ENCODE measurements at regions not wholly inside any gene's neighbourhood (a gene's known extent, or its start where the extent isn't known, plus 50 kb on each side); places are given as distances from the start of the nearest gene placed in this dataset.

DNA sequence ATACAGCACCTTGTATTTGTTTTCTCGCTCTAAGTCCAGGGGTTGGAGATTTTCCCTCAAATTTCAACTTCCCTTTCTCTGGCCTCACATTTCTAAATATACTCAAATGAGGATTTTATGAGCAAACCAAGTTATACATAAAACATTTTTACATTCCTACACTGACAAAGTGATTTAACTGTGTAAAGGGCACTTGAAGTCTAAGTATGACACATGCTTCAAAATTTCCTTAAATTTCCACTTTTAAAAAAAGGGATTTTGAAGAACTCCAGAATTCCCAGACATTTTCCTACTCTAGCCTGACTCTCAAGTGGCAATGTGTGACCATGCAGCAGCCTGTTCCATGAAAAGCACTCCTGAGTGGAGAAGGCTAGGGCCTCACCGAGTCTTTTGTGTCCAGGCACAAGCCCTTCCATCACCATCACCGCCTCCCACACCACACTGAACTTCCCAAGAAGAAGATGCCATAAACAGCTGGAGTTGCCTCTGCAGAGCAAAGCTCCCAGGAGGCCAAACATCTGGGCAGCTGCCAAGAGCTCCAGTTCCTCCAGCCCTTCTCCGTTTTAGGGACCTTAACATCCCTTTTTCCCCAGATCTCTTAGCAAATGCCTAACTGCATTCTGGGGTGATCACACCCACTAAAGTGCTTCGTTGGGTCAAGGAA, 68.9 kb downstream of the NCR2 start:
- H3K4me1 ChIP-seq: no peaks in the 10 kb centered on the region
- no peak overlapping the region for H3K4me3 ChIP-seq
- TF ChIP-seq POLR2AphosphoS5 (IDR thresholded peaks at IDR 0.05) (no peak), POLR2A (IDR thresholded peaks at IDR 0.05) (no peak)
- TF ChIP-seq, protein P1, sequence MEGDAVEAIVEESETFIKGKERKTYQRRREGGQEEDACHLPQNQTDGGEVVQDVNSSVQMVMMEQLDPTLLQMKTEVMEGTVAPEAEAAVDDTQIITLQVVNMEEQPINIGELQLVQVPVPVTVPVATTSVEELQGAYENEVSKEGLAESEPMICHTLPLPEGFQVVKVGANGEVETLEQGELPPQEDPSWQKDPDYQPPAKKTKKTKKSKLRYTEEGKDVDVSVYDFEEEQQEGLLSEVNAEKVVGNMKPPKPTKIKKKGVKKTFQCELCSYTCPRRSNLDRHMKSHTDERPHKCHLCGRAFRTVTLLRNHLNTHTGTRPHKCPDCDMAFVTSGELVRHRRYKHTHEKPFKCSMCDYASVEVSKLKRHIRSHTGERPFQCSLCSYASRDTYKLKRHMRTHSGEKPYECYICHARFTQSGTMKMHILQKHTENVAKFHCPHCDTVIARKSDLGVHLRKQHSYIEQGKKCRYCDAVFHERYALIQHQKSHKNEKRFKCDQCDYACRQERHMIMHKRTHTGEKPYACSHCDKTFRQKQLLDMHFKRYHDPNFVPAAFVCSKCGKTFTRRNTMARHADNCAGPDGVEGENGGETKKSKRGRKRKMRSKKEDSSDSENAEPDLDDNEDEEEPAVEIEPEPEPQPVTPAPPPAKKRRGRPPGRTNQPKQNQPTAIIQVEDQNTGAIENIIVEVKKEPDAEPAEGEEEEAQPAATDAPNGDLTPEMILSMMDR (IDR thresholded peaks at IDR 0.05): no peak
- no peaks in the 10 kb centered on the region for H3K36me3 ChIP-seq
- H3K27me3 ChIP-seq: no peaks in the 10 kb centered on the region
- no peaks in the 10 kb centered on the region for H3K9me3 ChIP-seq
- DNase-seq (ENCODE audit: low spot score in 2 of 2): no peak
- intact Hi-C loops (cut with DNase I; ENCODE audit: low total_unique reads): no loop called here
- H3K27ac ChIP-seq: no peak overlapping the region

GRCh38 chr6:41405941-41406727, 70.7 kb downstream of the NCR2 start:
- TF ChIP-seq, protein P1 (IDR thresholded peaks at IDR 0.05): no peak
- TF ChIP-seq POLR2AphosphoS5 (IDR thresholded peaks at IDR 0.05) (no peak), POLR2A (IDR thresholded peaks at IDR 0.05) (no peak)
- H3K36me3 ChIP-seq: no peaks in the 10 kb centered on the region
- H3K9me3 ChIP-seq: no peaks in the 10 kb centered on the region
- no peak overlapping the region for H3K27ac ChIP-seq
- intact Hi-C loops (cut with DNase I; ENCODE audit: low total_unique reads): no loop called here
- H3K4me1 ChIP-seq: no peaks in the 10 kb centered on the region
- no peak for DNase-seq (ENCODE audit: low spot score in 2 of 2)
- H3K4me3 ChIP-seq: no peak overlapping the region
- H3K27me3 ChIP-seq: no peaks in the 10 kb centered on the region

GRCh38 chr6:41406728-41407489, 71.5 kb downstream of the NCR2 start:
- H3K36me3 ChIP-seq: no peaks in the 10 kb centered on the region
- no peak for DNase-seq (ENCODE audit: low spot score in 2 of 2)
- no peaks in the 10 kb centered on the region for H3K4me1 ChIP-seq
- no peak overlapping the region for H3K27ac ChIP-seq
- intact Hi-C loops (cut with DNase I; ENCODE audit: low total_unique reads): no loop called here
- H3K9me3 ChIP-seq: no peaks in the 10 kb centered on the region
- H3K27me3 ChIP-seq: no peaks in the 10 kb centered on the region
- no peak for TF ChIP-seq POLR2AphosphoS5 (IDR thresholded peaks at IDR 0.05)
- TF ChIP-seq, protein P1 (IDR thresholded peaks at IDR 0.05): no peak
- TF ChIP-seq POLR2A (IDR thresholded peaks at IDR 0.05): no peak
- no peak overlapping the region for H3K4me3 ChIP-seq

DNA sequence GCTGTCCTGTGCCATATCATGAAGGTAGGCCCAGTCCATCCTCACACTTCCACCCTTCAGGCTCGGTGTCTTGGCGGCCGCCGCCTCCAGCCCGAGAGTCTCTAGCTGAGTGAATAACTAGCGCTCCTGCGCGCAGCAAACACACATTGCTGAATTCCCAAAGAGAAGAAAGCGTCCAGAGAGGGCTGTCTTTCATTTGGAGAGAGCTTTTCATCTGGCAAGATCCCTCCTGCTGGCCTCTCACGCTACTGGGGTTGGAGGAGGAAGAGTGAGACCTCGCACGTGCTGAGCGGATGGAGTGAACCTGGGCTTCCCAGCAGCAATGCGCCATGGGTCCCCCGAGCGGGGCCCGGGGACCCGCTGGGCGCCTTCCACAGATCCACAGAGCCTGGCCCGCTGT, 73.2 kb downstream of the NCR2 start:
- TF ChIP-seq, protein P1 (IDR thresholded peaks at IDR 0.05): no peak
- TF ChIP-seq POLR2A (IDR thresholded peaks at IDR 0.05) (no peak), POLR2AphosphoS5 (IDR thresholded peaks at IDR 0.05) (no peak)
- intact Hi-C loops (cut with DNase I; ENCODE audit: low total_unique reads): no loop called here
- H3K4me1 ChIP-seq: no peaks in the 10 kb centered on the region
- DNase-seq (ENCODE audit: low spot score in 2 of 2): no peak
- H3K9me3 ChIP-seq: no peaks in the 10 kb centered on the region
- no peaks in the 10 kb centered on the region for H3K36me3 ChIP-seq
- H3K27me3 ChIP-seq: no peaks in the 10 kb centered on the region
- H3K4me3 ChIP-seq: no peak overlapping the region
- H3K27ac ChIP-seq: no peak overlapping the region

DNA sequence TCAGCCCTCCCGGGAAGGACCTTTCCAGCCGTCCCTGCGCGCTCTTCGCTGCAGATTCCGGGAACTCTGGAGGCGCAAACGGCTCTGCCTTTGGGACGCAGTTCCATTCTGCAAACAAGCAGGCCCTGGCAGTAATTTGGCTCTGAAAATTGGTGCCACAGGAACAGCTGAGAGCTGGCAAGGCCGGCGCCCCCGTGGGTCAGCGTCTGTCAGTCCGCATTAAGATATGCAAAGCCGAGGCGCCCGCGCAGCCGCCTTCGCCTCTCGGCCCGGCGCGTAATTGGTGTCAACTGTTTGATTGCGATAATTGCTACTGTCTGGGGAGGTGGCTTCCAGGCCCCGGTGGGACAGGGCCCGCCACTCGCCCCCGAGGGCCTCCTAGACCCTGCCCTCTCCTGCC, 73.6 kb downstream of the NCR2 start:
- Histone ChIP-seq H3K36me3 (no peaks in the 10 kb centered on the region), H3K9me3 (no peaks in the 10 kb centered on the region), H3K4me1 (no peaks in the 10 kb centered on the region), H3K27ac (no peak overlapping the region), H3K27me3 (peaks cover 0 to 3% of the 10 kb centered on the region in 2 donors), H3K4me3 (no peak overlapping the region)
- intact Hi-C loops (cut with DNase I; ENCODE audit: low total_unique reads): no loop called here
- no peak for TF ChIP-seq POLR2AphosphoS5 (IDR thresholded peaks at IDR 0.05)
- TF ChIP-seq, protein P1 (IDR thresholded peaks at IDR 0.05): no peak
- TF ChIP-seq POLR2A (IDR thresholded peaks at IDR 0.05): no peak
- DNase-seq (ENCODE audit: low spot score in 2 of 2): no peak
